ENCODE measurements at regions not wholly inside any gene's neighbourhood (a gene's known extent, or its start where the extent isn't known, plus 50 kb on each side); places are given as distances from the start of the nearest gene placed in this dataset.

DNA sequence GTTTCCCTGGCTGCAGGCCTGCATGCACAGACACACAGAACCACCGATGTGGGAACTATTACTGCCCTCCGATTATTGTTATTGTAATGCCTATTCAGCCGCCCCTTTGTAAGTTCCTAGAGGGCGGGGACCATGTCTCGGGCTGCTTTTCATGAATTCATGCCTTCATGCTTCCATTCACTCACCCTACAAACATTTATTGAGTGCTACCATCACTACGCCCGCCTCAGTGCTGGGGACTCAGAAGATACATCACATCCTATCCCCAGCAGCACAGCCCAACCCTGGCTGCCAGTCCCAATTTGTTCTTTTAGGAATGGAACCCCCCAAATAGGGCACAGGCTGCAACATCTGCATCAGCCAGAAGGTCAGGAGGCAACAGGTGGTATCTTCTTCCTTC, 75.9 kb downstream of the FOXA2 start:
- TF ChIP-seq, protein P1, sequence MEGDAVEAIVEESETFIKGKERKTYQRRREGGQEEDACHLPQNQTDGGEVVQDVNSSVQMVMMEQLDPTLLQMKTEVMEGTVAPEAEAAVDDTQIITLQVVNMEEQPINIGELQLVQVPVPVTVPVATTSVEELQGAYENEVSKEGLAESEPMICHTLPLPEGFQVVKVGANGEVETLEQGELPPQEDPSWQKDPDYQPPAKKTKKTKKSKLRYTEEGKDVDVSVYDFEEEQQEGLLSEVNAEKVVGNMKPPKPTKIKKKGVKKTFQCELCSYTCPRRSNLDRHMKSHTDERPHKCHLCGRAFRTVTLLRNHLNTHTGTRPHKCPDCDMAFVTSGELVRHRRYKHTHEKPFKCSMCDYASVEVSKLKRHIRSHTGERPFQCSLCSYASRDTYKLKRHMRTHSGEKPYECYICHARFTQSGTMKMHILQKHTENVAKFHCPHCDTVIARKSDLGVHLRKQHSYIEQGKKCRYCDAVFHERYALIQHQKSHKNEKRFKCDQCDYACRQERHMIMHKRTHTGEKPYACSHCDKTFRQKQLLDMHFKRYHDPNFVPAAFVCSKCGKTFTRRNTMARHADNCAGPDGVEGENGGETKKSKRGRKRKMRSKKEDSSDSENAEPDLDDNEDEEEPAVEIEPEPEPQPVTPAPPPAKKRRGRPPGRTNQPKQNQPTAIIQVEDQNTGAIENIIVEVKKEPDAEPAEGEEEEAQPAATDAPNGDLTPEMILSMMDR (IDR thresholded peaks at IDR 0.05; ENCODE audit: insufficient read depth, low read length, poor library complexity, severe bottlenecking) = no peak
- no peak for TF ChIP-seq EZH2phosphoT487 (conservative IDR thresholded peaks at IDR 0.05; ENCODE audit: low read length)
